WTC11 (cell line): ENCODE measurements at regions not wholly inside any gene's neighbourhood (a gene's known extent, or its start where the extent isn't known, plus 50 kb on each side); places are given as distances from the start of the nearest gene placed in this dataset.

ENCODE experiments used
- ATF3 ChIP-seq: sonication (generic); formaldehyde crosslinking; conservative IDR thresholded peaks from 2 replicates; pipeline ENCODE4 v1.8.1; 2022; ENCODE audit warnings: mild to moderate bottlenecking, missing genetic modification reagents
- CTCF ChIP-seq: fragments of 200-600 bp; IDR thresholded peaks from 2 replicates; pipeline ENCODE4 v1.8.0; 2022; ENCODE audit warnings: antibody characterized with exemption
- ESRRA ChIP-seq: sonication (generic); formaldehyde crosslinking; IDR thresholded peaks from 2 replicates; pipeline ENCODE4 v1.8.1; 2022; ENCODE audit warnings: mild to moderate bottlenecking, missing genetic modification reagents, borderline replicate concordance
- IRF2 ChIP-seq: sonication (generic); formaldehyde crosslinking; IDR thresholded peaks from 2 replicates; pipeline ENCODE4 v1.8.0; 2022; ENCODE audit warnings: low read depth, missing genetic modification reagents, borderline replicate concordance
- JUN ChIP-seq: sonication (generic); formaldehyde crosslinking; IDR thresholded peaks from 2 replicates; pipeline ENCODE4 v1.8.0; 2023; ENCODE audit warnings: mild to moderate bottlenecking, missing genetic modification reagents
- MAX ChIP-seq: sonication (generic); formaldehyde crosslinking; IDR thresholded peaks from 2 replicates; pipeline ENCODE4 v1.8.0; 2022; ENCODE audit warnings: mild to moderate bottlenecking, missing genetic modification reagents
- NFYB ChIP-seq: sonication (generic); formaldehyde crosslinking; conservative IDR thresholded peaks from 2 replicates; pipeline ENCODE4 v1.8.0; 2022; ENCODE audit warnings: low read depth, missing genetic modification reagents
- OVOL2 ChIP-seq: fragments of 250-450 bp; sonication (Bioruptor Pico); IDR thresholded peaks from 2 replicates; pipeline ENCODE4 v1.9.0; 2021; ENCODE audit warnings: mild to moderate bottlenecking, borderline replicate concordance
- SP1 ChIP-seq: sonication (generic); formaldehyde crosslinking; conservative IDR thresholded peaks from 2 replicates; pipeline ENCODE4 v1.8.1; 2022; ENCODE audit warnings: missing genetic modification reagents
- ZNF396 ChIP-seq: fragments of 250-450 bp; sonication (Bioruptor Pico); IDR thresholded peaks from 2 replicates; pipeline ENCODE4 v1.8.0; 2021; ENCODE audit warnings: mild to moderate bottlenecking, moderate library complexity, borderline replicate concordance

GRCh38 chr9:82675605-82676004 is 387.3 kb downstream of the RASEF start:
- TF ChIP-seq CTCF: no peak
- no peak for TF ChIP-seq JUN (CRISPR knock-in tag)
- TF ChIP-seq IRF2 (CRISPR knock-in tag): no peak
- no peak for TF ChIP-seq MAX (CRISPR knock-in tag)
- no peak for TF ChIP-seq OVOL2
- no peak for TF ChIP-seq ATF3 (CRISPR knock-in tag)
- TF ChIP-seq ZNF396 (CRISPR knock-in tag): no peak
- TF ChIP-seq ESRRA (CRISPR knock-in tag): no peak
- no peak for TF ChIP-seq NFYB (CRISPR knock-in tag)
- no peak for TF ChIP-seq SP1 (CRISPR knock-in tag)
